ENCODE measurements at regions not wholly inside any gene's neighbourhood (a gene's known extent, or its start where the extent isn't known, plus 50 kb on each side); places are given as distances from the start of the nearest gene placed in this dataset.

DNA sequence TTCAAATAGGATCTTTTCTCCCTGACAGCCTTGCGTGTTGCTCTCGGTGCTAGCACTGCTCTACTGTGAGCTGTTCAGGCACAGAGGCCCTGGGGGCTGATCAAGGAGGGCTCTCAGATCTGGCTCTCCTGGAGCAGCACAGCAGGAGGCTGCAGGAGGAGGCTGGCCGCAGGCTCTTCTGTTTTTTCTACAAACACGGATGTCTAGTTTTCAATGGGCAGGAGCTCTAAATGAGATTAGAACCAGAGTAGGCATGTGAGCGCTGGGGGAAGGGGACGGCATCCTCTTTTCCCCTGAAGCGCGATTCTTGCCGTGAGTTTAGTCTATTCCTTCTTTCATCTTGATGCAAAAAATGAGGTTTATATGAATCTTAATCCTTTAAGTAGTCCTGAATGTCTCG is 61.7 kb upstream of the IRX4 start:
- peaks cover 6% of the 10 kb centered on the region for H3K27me3 ChIP-seq (ENCODE audit: control insufficient read depth, insufficient read depth, low read length)
- H3K27ac ChIP-seq (ENCODE audit: low read length): no peak overlapping the region
- WGBS (ENCODE audit: insufficient coverage): 28% methylated on average over 2 of the region's 10 CpGs
- no peak for DNase-seq
- H3K36me3 ChIP-seq (ENCODE audit: control insufficient read depth, insufficient read depth, low read length): no peaks in the 10 kb centered on the region
- no peaks in the 10 kb centered on the region for H3K9me3 ChIP-seq (replicated peaks; ENCODE audit: control insufficient read depth, low read depth, low read length)
- H3K4me1 ChIP-seq (ENCODE audit: control insufficient read depth, insufficient read depth, low read length): peaks cover 9% of the 10 kb centered on the region
- H3K4me3 ChIP-seq (ENCODE audit: low read length): no peak overlapping the region

DNA sequence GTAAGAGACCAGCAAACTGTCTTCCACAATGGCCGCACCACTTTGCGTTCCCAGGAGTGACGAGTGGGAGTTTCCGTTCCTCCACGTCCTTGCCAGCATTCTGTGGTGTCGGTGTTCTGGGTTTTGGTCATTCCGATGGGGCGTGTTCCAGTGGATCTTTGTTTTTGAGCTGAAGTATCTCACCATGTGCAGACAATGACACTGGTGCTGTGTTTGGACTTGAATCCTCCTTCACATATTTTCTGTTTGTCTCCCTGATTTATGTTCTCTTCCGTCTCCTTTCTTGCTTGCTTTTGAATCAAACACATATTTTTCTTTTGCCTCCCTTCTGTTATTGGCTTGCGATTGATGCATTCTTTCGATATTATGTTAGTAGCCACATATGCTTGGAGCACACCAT is 60.8 kb upstream of the IRX4 start:
- Histone ChIP-seq H3K27ac (ENCODE audit: low read length) (no peak overlapping the region), H3K27me3 (ENCODE audit: control insufficient read depth, insufficient read depth, low read length) (peaks cover 6% of the 10 kb centered on the region), H3K4me3 (ENCODE audit: low read length) (no peak overlapping the region), H3K36me3 (ENCODE audit: control insufficient read depth, insufficient read depth, low read length) (no peaks in the 10 kb centered on the region), H3K4me1 (ENCODE audit: control insufficient read depth, insufficient read depth, low read length) (no peaks in the 10 kb centered on the region), H3K9me3 (replicated peaks; ENCODE audit: control insufficient read depth, low read depth, low read length) (no peaks in the 10 kb centered on the region)
- no peak for DNase-seq
- WGBS (ENCODE audit: insufficient coverage): 85% methylated on average over 9 of the region's 11 CpGs

DNA sequence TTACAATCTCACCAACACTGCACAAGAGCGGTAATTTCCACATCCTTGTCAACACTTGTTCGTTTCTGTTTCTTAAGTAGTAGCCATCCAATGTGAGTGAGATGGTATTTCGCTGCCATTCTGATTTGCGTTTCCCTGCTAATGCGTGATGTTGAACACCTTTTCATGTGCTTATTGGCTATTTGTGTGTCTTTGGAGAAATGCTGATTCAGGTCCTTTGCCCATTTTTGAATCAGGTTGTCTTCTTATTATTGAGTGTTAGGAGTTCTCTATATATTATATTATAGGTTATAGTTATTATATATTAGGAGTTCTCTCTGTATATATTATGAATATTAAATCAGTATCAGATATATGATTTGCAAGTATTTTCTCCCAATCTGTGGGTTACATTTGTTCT is 59.9 kb upstream of the IRX4 start:
- H3K4me3 ChIP-seq (ENCODE audit: low read length): no peak overlapping the region
- peaks cover 6% of the 10 kb centered on the region for H3K27me3 ChIP-seq (ENCODE audit: control insufficient read depth, insufficient read depth, low read length)
- no peak for DNase-seq
- H3K9me3 ChIP-seq (replicated peaks; ENCODE audit: control insufficient read depth, low read depth, low read length): no peaks in the 10 kb centered on the region
- no CpG with 5 or more reads among the region's 5 CpGs for WGBS (ENCODE audit: insufficient coverage)
- no peaks in the 10 kb centered on the region for H3K4me1 ChIP-seq (ENCODE audit: control insufficient read depth, insufficient read depth, low read length)
- H3K36me3 ChIP-seq (ENCODE audit: control insufficient read depth, insufficient read depth, low read length): no peaks in the 10 kb centered on the region
- H3K27ac ChIP-seq (ENCODE audit: low read length): no peak overlapping the region

DNA sequence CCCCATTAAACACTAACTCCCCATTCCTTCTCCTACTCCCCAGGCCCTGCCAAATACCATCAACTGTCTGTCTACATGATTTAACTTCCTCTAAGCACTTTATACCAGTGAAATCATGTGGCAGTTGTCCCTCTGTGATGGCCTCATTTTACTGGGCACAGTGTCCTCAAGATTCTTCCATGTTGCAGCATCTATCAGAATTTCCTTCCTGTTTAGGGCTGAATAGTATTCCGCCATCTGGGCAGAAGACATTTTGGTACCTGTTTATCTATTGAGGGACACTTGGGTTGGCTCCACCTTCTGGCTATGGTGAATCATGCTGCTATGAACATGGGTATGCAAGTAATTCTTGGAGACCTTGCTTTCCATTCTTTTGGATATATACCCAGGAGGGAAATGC is 59.4 kb upstream of the IRX4 start:
- H3K9me3 ChIP-seq (replicated peaks; ENCODE audit: control insufficient read depth, low read depth, low read length): peaks cover under 1% of the 10 kb centered on the region
- H3K36me3 ChIP-seq (ENCODE audit: control insufficient read depth, insufficient read depth, low read length): no peaks in the 10 kb centered on the region
- H3K4me3 ChIP-seq (ENCODE audit: low read length): no peak overlapping the region
- no peak overlapping the region for H3K27ac ChIP-seq (ENCODE audit: low read length)
- peaks cover 6% of the 10 kb centered on the region for H3K27me3 ChIP-seq (ENCODE audit: control insufficient read depth, insufficient read depth, low read length)
- H3K4me1 ChIP-seq (ENCODE audit: control insufficient read depth, insufficient read depth, low read length): no peaks in the 10 kb centered on the region
- no peak for DNase-seq
- no CpG with 5 or more reads among the region's 1 CpG for WGBS (ENCODE audit: insufficient coverage)

DNA sequence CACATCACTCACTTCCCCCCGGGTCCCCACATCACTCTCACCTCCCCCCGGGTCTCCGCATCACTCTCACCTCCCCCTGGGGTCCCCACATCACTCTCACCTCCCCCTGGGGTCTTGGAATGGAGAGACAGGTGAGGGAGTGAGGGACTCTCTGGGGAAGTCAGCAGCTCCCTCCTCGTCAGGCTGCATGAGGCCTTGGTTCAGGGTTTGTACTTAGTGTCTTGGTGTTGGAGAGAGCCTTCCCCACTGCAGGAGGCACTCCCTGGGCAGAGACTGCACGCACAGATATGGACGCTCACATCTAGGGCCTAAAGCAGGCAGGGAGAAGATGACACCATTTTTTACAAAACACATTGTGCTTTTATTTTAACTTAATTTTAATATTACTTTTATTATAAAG is 56.5 kb upstream of the IRX4 start:
- no peaks in the 10 kb centered on the region for H3K4me1 ChIP-seq (ENCODE audit: control insufficient read depth, insufficient read depth, low read length)
- peaks cover 3% of the 10 kb centered on the region for H3K9me3 ChIP-seq (replicated peaks; ENCODE audit: control insufficient read depth, low read depth, low read length)
- WGBS (ENCODE audit: insufficient coverage): no CpG with 5 or more reads among the region's 6 CpGs
- H3K36me3 ChIP-seq (ENCODE audit: control insufficient read depth, insufficient read depth, low read length): no peaks in the 10 kb centered on the region
- DNase-seq: no peak
- no peak overlapping the region for H3K4me3 ChIP-seq (ENCODE audit: low read length)
- H3K27me3 ChIP-seq (ENCODE audit: control insufficient read depth, insufficient read depth, low read length): no peaks in the 10 kb centered on the region
- H3K27ac ChIP-seq (ENCODE audit: low read length): no peak overlapping the region

DNA sequence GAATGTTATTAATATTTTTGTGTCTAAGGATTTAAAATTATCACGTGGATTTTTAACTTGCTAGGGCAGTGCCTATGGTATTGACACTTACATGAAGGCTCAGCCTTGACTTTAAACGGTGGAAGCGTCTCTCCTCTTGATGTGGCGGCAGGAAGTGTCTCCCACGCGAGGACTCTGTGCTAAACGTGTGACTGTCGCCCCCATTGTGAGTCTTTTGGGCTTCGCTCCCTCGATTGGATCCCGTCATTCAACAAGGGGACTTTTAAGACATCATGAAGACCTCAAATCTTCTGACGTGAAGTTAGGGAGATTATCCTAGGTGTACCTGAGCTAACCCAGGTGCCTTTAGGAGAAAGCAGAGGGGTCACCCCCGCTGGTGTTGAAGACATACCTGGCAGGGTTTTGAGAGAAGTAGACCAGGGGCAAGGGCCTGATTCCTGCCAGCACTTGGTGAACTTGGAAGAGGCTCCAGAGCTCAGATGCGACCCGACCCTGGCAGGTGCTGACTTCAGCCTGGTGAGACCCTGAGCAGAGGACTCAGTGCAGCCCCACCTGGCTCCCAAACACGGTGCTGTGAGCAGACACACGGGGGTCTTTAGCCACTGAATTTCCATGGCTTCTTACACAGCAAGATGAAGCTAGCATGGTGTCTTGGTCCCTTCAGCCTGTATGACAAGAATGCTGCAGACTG is 55.7 kb upstream of the IRX4 start:
- Histone ChIP-seq H3K9me3 (replicated peaks; ENCODE audit: control insufficient read depth, low read depth, low read length) (peaks cover 3% of the 10 kb centered on the region), H3K4me1 (ENCODE audit: control insufficient read depth, insufficient read depth, low read length) (no peaks in the 10 kb centered on the region), H3K4me3 (ENCODE audit: low read length) (no peak overlapping the region), H3K27me3 (ENCODE audit: control insufficient read depth, insufficient read depth, low read length) (no peaks in the 10 kb centered on the region), H3K36me3 (ENCODE audit: control insufficient read depth, insufficient read depth, low read length) (no peaks in the 10 kb centered on the region), H3K27ac (ENCODE audit: low read length) (no peak overlapping the region)
- WGBS (ENCODE audit: insufficient coverage): 83% methylated on average over 16 of the region's 17 CpGs
- DNase-seq: no peak

DNA sequence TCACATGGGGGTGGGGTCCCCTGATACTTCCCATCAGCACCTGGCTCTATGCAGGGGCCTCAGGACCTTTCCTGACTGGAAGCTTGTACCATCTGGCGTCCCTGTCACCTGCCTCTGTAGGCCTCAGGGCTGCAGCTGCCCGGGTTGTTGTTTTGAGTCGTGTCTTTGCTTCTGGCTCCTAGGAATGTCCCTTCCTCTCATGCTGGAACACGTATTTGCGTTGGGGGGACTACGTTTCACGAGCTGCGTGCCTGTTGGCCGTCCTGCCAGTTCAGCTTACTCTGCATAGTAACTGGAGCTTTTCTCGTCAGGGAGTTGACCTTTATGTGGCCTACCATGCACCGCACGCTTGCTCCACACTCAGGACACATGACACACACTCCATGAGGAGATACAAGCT is 54.9 kb upstream of the IRX4 start:
- DNase-seq: no peak

DNA sequence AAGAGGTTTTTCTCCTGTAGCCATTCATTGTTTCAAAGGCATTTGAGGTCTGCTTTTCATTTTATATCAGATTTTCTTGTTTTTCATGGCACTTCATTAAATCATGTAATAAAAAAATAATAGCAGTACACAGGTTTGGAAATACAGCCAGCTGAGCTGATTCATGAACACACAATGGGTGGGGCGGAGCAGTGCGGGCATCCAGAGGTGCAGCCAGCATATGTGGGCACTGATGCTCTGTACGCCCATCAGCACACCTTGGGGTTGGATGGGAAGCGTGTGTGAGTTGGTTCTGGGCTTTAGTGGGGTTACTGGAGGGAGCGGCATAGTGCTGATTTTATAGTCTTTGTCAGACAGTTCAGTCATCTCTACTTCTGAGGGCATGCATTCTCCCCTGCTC is 54.2 kb upstream of the IRX4 start:
- no peak for DNase-seq
- H3K4me1 ChIP-seq (ENCODE audit: control insufficient read depth, insufficient read depth, low read length): peaks cover 1% of the 10 kb centered on the region
- no peak overlapping the region for H3K27ac ChIP-seq (ENCODE audit: low read length)
- H3K9me3 ChIP-seq (replicated peaks; ENCODE audit: control insufficient read depth, low read depth, low read length): peaks cover 3% of the 10 kb centered on the region
- WGBS (ENCODE audit: insufficient coverage): 81% methylated on average over 3 of the region's 5 CpGs
- no peak overlapping the region for H3K4me3 ChIP-seq (ENCODE audit: low read length)
- H3K36me3 ChIP-seq (ENCODE audit: control insufficient read depth, insufficient read depth, low read length): no peaks in the 10 kb centered on the region
- no peaks in the 10 kb centered on the region for H3K27me3 ChIP-seq (ENCODE audit: control insufficient read depth, insufficient read depth, low read length)

More for the DNA sequence above, 54.9 kb upstream of the IRX4 start:
- H3K4me3 ChIP-seq (ENCODE audit: low read length): no peak overlapping the region
- H3K4me1 ChIP-seq (ENCODE audit: control insufficient read depth, insufficient read depth, low read length): no peaks in the 10 kb centered on the region
- no peaks in the 10 kb centered on the region for H3K36me3 ChIP-seq (ENCODE audit: control insufficient read depth, insufficient read depth, low read length)
- no peaks in the 10 kb centered on the region for H3K27me3 ChIP-seq (ENCODE audit: control insufficient read depth, insufficient read depth, low read length)
- 71% methylated on average over 10 of the region's 12 CpGs for WGBS (ENCODE audit: insufficient coverage)
- peaks cover 3% of the 10 kb centered on the region for H3K9me3 ChIP-seq (replicated peaks; ENCODE audit: control insufficient read depth, low read depth, low read length)
- H3K27ac ChIP-seq (ENCODE audit: low read length): no peak overlapping the region

DNA sequence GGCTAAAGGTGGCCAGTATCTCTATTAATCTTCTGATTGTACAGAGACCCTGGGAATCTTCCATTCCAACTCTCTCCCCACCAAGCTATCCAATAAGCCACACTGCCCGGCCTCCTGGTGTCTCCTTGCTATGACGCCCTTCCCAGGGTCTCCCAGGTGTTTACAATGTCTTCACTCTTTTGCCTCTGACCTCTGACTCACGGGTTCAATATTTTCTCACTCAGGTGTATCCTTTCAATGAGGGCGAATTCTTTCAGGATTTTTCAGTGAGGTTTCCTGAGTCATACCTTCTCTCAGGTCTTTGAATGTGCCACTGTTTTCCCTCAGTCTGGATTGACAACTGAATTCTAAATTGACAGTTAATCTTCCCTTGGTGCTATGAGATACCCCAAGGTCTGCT is 53.7 kb upstream of the IRX4 start:
- no peak for DNase-seq
- Histone ChIP-seq H3K9me3 (replicated peaks; ENCODE audit: control insufficient read depth, low read depth, low read length) (peaks cover 3% of the 10 kb centered on the region), H3K27ac (ENCODE audit: low read length) (no peak overlapping the region), H3K27me3 (ENCODE audit: control insufficient read depth, insufficient read depth, low read length) (no peaks in the 10 kb centered on the region), H3K4me3 (ENCODE audit: low read length) (no peak overlapping the region), H3K4me1 (ENCODE audit: control insufficient read depth, insufficient read depth, low read length) (peaks cover 5% of the 10 kb centered on the region), H3K36me3 (ENCODE audit: control insufficient read depth, insufficient read depth, low read length) (no peaks in the 10 kb centered on the region)
- WGBS (ENCODE audit: insufficient coverage): 88% methylated on average over 4 of the region's 4 CpGs

DNA sequence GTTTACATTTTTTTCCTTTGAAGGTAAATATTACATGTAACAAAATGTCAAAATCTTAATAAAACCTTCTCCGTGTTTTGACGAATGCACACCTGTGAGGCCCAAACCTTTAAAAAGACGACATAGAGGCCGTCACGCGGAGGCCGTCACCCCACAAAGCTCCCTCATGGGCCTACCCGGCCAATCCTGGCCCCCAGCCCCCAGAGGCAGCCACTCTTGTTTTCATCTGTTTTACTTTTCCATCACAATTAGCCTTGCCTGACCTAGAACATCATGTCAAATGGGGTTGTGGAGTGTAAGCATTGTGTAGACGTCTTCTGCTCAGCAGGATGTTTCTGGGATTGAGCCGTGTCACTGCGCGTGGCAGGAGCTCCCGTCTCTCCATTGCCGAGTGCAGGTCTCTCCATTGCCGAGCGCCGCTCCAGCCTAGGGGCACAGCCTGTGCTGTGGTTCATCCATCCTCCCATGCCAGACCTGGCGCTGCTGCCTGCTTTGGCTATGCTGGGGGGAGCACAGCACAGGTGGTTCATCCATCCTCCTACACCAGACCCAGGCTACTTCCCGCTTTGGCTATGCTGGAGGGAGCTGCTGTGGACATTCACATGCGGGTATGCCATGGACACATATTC is 52.2 kb upstream of the IRX4 start:
- WGBS (ENCODE audit: insufficient coverage): 95% methylated on average over 17 of the region's 20 CpGs
- DNase-seq: no peak

DNA sequence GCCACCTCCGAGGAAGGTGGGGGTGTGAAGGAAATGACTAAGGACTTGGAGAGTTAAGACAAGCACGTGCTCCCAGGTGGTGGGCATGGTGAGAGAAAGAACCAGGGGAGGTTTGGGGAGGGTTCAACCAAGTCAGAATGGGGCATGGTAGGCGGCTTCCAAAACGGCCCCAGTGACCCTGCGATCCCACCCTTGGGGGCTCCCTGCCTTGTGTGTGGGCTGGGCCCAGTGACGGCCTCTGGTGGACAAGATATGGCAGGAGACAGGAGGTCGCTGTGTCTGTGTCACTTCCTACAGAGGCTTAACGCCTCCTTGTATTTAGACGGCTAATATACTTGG is 51.3 kb upstream of the IRX4 start:
- Histone ChIP-seq H3K27me3 (ENCODE audit: control insufficient read depth, insufficient read depth, low read length) (peaks cover 6% of the 10 kb centered on the region), H3K4me3 (ENCODE audit: low read length) (no peak overlapping the region), H3K9me3 (replicated peaks; ENCODE audit: control insufficient read depth, low read depth, low read length) (peaks cover 3% of the 10 kb centered on the region), H3K36me3 (ENCODE audit: control insufficient read depth, insufficient read depth, low read length) (no peaks in the 10 kb centered on the region), H3K4me1 (ENCODE audit: control insufficient read depth, insufficient read depth, low read length) (peaks cover 14% of the 10 kb centered on the region), H3K27ac (ENCODE audit: low read length) (no peak overlapping the region)
- 85% methylated on average over 8 of the region's 9 CpGs for WGBS (ENCODE audit: insufficient coverage)
- no peak for DNase-seq

More for the DNA sequence above, 52.2 kb upstream of the IRX4 start:
- Histone ChIP-seq H3K27me3 (ENCODE audit: control insufficient read depth, insufficient read depth, low read length) (peaks cover 6% of the 10 kb centered on the region), H3K36me3 (ENCODE audit: control insufficient read depth, insufficient read depth, low read length) (no peaks in the 10 kb centered on the region), H3K4me1 (ENCODE audit: control insufficient read depth, insufficient read depth, low read length) (peaks cover 14% of the 10 kb centered on the region), H3K9me3 (replicated peaks; ENCODE audit: control insufficient read depth, low read depth, low read length) (peaks cover 3% of the 10 kb centered on the region), H3K27ac (ENCODE audit: low read length) (no peak overlapping the region), H3K4me3 (ENCODE audit: low read length) (no peak overlapping the region)
